ENCODE measurements at regions not wholly inside any gene's neighbourhood (a gene's known extent, or its start where the extent isn't known, plus 50 kb on each side); places are given as distances from the start of the nearest gene placed in this dataset.

DNA sequence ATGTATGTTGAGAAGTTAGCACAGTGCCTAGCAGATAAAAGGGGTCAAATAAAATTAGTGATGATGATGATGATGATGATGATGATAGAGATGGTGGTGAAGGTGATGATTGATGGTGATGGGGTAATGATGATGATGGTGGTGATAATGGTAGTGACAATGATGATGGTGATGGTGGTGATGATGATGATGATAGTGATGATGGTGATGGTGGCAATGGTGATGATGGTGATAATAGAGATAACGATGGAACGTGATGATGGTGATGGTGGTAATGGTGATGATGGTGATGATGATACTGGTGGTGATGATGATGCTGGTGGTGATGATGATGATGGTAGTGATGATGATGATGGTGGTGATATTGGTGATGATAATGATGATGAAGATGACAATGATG is 223.7 kb downstream of the FOXL1 start:
- no peaks in the 10 kb centered on the region for H3K9me3 Mint-ChIP-seq
- H3K27me3 Mint-ChIP-seq (ENCODE audit: low read depth), result peaks cover 7% of the 10 kb centered on the region
- H3K4me1 Mint-ChIP-seq (ENCODE audit: low read depth), result no peaks in the 10 kb centered on the region
- H3K27ac Mint-ChIP-seq, result no peak overlapping the region
- no peak overlapping the region for H3K4me3 Mint-ChIP-seq (ENCODE audit: low read depth)
- intact Hi-C loops (cut with micrococcal nuclease), result no loop called here
- DNase-seq (ENCODE audit: low spot score), result no peak
- H3K36me3 Mint-ChIP-seq (ENCODE audit: low read depth), result no peaks in the 10 kb centered on the region

GRCh38 chr16:86805188-86805587 is 226.8 kb downstream of the FOXL1 start:
- Mint-ChIP-seq H3K36me3 (ENCODE audit: low read depth) (no peaks in the 10 kb centered on the region), H3K4me3 (ENCODE audit: low read depth) (no peak overlapping the region), H3K9me3 (no peaks in the 10 kb centered on the region), H3K27ac (no peak overlapping the region), H3K4me1 (ENCODE audit: low read depth) (no peaks in the 10 kb centered on the region), H3K27me3 (ENCODE audit: low read depth) (peaks cover 7% of the 10 kb centered on the region)
- intact Hi-C loops (cut with micrococcal nuclease), result no loop called here
- DNase-seq (ENCODE audit: low spot score), result no peak

- no peak overlapping the region for H3K27ac Mint-ChIP-seq
- H3K4me1 Mint-ChIP-seq (ENCODE audit: low read depth), result no peaks in the 10 kb centered on the region
- H3K36me3 Mint-ChIP-seq (ENCODE audit: low read depth), result no peaks in the 10 kb centered on the region
- no peak overlapping the region for H3K4me3 Mint-ChIP-seq (ENCODE audit: low read depth)
- intact Hi-C loops (cut with micrococcal nuclease), result no loop called here
- no peaks in the 10 kb centered on the region for H3K9me3 Mint-ChIP-seq
- H3K27me3 Mint-ChIP-seq (ENCODE audit: low read depth), result peaks cover 5% of the 10 kb centered on the region
- no peak for DNase-seq (ENCODE audit: low spot score)
Measured at GRCh38 chr16:86806181-86806837, 228.0 kb downstream of the FOXL1 start.

- no peaks in the 10 kb centered on the region for H3K36me3 Mint-ChIP-seq (ENCODE audit: low read depth)
- peaks cover 5% of the 10 kb centered on the region for H3K27me3 Mint-ChIP-seq (ENCODE audit: low read depth)
- no peaks in the 10 kb centered on the region for H3K9me3 Mint-ChIP-seq
- no peak overlapping the region for H3K4me3 Mint-ChIP-seq (ENCODE audit: low read depth)
- intact Hi-C loops (cut with micrococcal nuclease), result no loop called here
- DNase-seq (ENCODE audit: low spot score), result no peak
- H3K27ac Mint-ChIP-seq, result no peak overlapping the region
- no peaks in the 10 kb centered on the region for H3K4me1 Mint-ChIP-seq (ENCODE audit: low read depth)
Measured at GRCh38 chr16:86806838-86807351, 228.5 kb downstream of the FOXL1 start.

DNA sequence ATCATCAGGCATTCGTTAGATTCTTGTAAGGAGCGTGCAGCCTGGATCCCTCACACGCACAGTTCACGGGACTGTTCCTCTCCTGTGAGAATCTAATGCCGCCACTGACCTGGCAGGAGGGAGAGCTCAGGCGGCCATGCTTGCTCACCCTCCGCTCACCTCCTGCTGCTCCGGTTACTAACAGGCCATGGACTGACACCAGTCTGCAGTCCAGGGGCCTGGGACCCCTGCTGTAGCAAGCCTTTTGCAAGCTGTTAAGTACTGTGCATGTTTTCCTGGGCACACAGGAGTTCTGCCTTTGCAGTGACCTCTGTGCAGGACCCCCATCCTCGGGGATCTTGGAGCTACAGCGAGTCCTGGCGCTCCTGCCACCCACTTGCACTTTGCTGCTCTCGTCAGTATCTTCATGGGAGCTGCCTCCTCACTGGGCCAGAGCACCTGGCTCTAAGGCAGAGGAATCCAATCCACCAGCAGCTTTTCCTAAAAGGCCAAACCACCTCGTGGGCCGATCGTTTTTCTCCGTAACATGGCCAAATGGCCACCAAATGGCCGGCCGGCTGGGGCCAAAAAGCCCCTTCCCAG is 230.6 kb downstream of the FOXL1 start:
- DNase-seq (ENCODE audit: low spot score), result no peak
- H3K4me1 Mint-ChIP-seq (ENCODE audit: low read depth), result no peaks in the 10 kb centered on the region
- no peaks in the 10 kb centered on the region for H3K36me3 Mint-ChIP-seq (ENCODE audit: low read depth)
- H3K4me3 Mint-ChIP-seq (ENCODE audit: low read depth), result no peak overlapping the region
- H3K9me3 Mint-ChIP-seq, result no peaks in the 10 kb centered on the region
- no peak overlapping the region for H3K27ac Mint-ChIP-seq
- intact Hi-C loops (cut with micrococcal nuclease), result no loop called here
- peaks cover 5% of the 10 kb centered on the region for H3K27me3 Mint-ChIP-seq (ENCODE audit: low read depth)

- H3K27ac Mint-ChIP-seq, result no peak overlapping the region
Measured at GRCh38 chr16:86809458-86809955, 231.2 kb downstream of the FOXL1 start.

DNA sequence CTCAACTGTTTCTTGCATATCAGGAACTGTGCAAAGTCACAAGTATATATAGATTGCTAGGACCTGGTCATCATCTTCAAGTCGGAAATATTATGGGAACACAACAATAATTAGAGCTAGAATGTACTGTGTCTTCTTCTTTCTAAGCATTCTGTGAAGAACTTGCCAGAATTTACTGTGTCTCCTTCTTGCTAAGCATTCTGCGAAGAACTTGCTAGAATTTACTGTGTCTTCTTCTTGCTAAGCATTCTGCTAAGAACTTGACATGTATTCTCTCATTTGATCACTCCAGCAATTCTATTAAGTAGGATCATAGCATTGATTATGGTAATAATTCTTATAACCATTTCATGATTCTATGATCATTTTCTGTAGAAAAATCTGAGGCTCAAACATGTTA is 231.7 kb downstream of the FOXL1 start:
- peaks cover 5% of the 10 kb centered on the region for H3K27me3 Mint-ChIP-seq (ENCODE audit: low read depth)
- no peak for DNase-seq (ENCODE audit: low spot score)
- no peaks in the 10 kb centered on the region for H3K36me3 Mint-ChIP-seq (ENCODE audit: low read depth)
- no peak overlapping the region for H3K4me3 Mint-ChIP-seq (ENCODE audit: low read depth)
- H3K27ac Mint-ChIP-seq, result no peak overlapping the region
- no peaks in the 10 kb centered on the region for H3K4me1 Mint-ChIP-seq (ENCODE audit: low read depth)
- intact Hi-C loops (cut with micrococcal nuclease), result no loop called here
- no peaks in the 10 kb centered on the region for H3K9me3 Mint-ChIP-seq

More at GRCh38 chr16:86809458-86809955, 231.2 kb downstream of the FOXL1 start:
- no peak for DNase-seq (ENCODE audit: low spot score)
- no peaks in the 10 kb centered on the region for H3K9me3 Mint-ChIP-seq
- intact Hi-C loops (cut with micrococcal nuclease), result no loop called here
- H3K27me3 Mint-ChIP-seq (ENCODE audit: low read depth), result peaks cover 5% of the 10 kb centered on the region
- no peaks in the 10 kb centered on the region for H3K36me3 Mint-ChIP-seq (ENCODE audit: low read depth)
- H3K4me1 Mint-ChIP-seq (ENCODE audit: low read depth), result no peaks in the 10 kb centered on the region
- H3K4me3 Mint-ChIP-seq (ENCODE audit: low read depth), result no peak overlapping the region

- no peak for DNase-seq (ENCODE audit: low spot score)
- Mint-ChIP-seq H3K4me3 (ENCODE audit: low read depth) (no peak overlapping the region), H3K27ac (no peak overlapping the region), H3K9me3 (no peaks in the 10 kb centered on the region), H3K36me3 (ENCODE audit: low read depth) (no peaks in the 10 kb centered on the region), H3K27me3 (ENCODE audit: low read depth) (peaks cover 4% of the 10 kb centered on the region), H3K4me1 (ENCODE audit: low read depth) (no peaks in the 10 kb centered on the region)
- intact Hi-C loops (cut with micrococcal nuclease), result no loop called here
Measured at GRCh38 chr16:86812363-86812970, 234.1 kb downstream of the FOXL1 start.

DNA sequence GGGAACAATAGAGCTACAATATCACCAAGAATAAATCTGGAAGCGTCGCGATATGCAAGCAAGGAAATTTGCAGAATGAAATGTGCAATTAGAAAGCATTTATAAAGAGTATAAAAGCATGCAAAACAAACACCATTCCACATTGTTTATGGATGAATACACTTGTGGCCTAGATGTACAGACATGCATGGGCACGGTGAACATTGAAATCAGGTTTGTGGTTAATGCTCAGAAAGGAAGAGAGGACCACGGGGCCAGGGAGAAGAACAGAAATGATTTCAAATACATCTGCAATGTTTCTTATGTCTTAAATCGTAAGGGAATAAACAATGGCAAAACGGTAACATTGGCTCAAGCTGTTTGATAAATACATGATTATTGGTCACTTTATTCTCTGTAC is 235.9 kb downstream of the FOXL1 start:
- Mint-ChIP-seq H3K27me3 (ENCODE audit: low read depth) (peaks cover 4% of the 10 kb centered on the region), H3K4me3 (ENCODE audit: low read depth) (no peak overlapping the region), H3K4me1 (ENCODE audit: low read depth) (no peaks in the 10 kb centered on the region), H3K9me3 (no peaks in the 10 kb centered on the region), H3K36me3 (ENCODE audit: low read depth) (no peaks in the 10 kb centered on the region), H3K27ac (no peak overlapping the region)
- DNase-seq (ENCODE audit: low spot score), result no peak
- intact Hi-C loops (cut with micrococcal nuclease), result no loop called here

GRCh38 chr16:86816930-86817625 is 238.7 kb downstream of the FOXL1 start:
- intact Hi-C loops (cut with micrococcal nuclease), result no loop called here

DNA sequence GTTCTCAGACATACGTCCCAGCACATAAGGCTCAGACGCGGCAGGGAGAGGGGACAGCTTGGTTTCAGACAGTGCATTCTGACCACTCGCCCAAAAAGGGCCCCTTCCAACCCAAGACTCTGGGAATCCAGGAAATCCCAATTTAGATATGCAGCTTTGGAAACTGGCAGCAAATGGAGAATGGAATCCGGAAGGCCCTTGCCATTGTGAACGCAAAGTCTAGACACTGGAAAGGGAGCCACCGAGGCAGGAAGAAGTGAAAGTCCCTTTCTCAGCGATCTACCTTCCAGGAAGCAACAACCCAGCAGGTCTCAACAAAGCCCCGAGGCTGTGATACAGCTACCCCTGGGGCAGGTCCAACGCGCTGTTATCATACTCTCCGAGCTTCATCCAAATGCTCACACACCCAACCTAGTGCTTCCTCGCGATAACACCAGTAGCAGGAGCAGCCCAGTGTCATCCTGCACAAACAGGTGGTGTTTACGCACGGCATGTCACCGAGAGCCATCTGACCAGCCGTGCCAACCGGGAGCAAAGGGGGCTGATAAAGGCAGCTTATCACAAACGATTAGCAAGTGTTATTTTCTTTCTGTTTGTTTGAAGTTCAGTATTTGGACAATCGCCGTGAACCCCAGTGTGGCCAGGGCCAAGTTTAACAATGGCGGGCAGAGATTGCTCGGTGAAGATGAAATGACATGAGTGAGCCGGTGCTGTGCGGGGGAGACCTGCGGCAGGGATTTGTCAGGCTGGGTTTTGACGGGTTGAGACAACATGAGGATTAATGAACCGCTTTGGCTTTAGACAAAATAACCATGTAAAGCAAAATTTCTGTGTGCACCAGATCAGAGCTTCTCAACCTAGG is 240.6 kb downstream of the FOXL1 start:
- peaks cover 7% of the 10 kb centered on the region for H3K27me3 Mint-ChIP-seq (ENCODE audit: low read depth)
- no peak overlapping the region for H3K4me3 Mint-ChIP-seq (ENCODE audit: low read depth)
- no peak overlapping the region for H3K27ac Mint-ChIP-seq
- H3K4me1 Mint-ChIP-seq (ENCODE audit: low read depth), result no peaks in the 10 kb centered on the region
- DNase-seq (ENCODE audit: low spot score), result no peak
- no peaks in the 10 kb centered on the region for H3K36me3 Mint-ChIP-seq (ENCODE audit: low read depth)
- no peaks in the 10 kb centered on the region for H3K9me3 Mint-ChIP-seq
- intact Hi-C loops (cut with micrococcal nuclease), result no loop called here

More at GRCh38 chr16:86816930-86817625, 238.7 kb downstream of the FOXL1 start:
- no peaks in the 10 kb centered on the region for H3K9me3 Mint-ChIP-seq
- no peak for DNase-seq (ENCODE audit: low spot score)
- H3K27ac Mint-ChIP-seq, result no peak overlapping the region
- peaks cover 7% of the 10 kb centered on the region for H3K27me3 Mint-ChIP-seq (ENCODE audit: low read depth)
- no peaks in the 10 kb centered on the region for H3K36me3 Mint-ChIP-seq (ENCODE audit: low read depth)
- no peaks in the 10 kb centered on the region for H3K4me1 Mint-ChIP-seq (ENCODE audit: low read depth)
- H3K4me3 Mint-ChIP-seq (ENCODE audit: low read depth), result no peak overlapping the region

GRCh38 chr16:86819533-86819892 is 241.2 kb downstream of the FOXL1 start:
- H3K4me1 Mint-ChIP-seq (ENCODE audit: low read depth), result no peaks in the 10 kb centered on the region
- no peak overlapping the region for H3K4me3 Mint-ChIP-seq (ENCODE audit: low read depth)
- no peaks in the 10 kb centered on the region for H3K9me3 Mint-ChIP-seq
- intact Hi-C loops (cut with micrococcal nuclease), result no loop called here
- DNase-seq (ENCODE audit: low spot score), result no peak
- peaks cover 7% of the 10 kb centered on the region for H3K27me3 Mint-ChIP-seq (ENCODE audit: low read depth)
- no peaks in the 10 kb centered on the region for H3K36me3 Mint-ChIP-seq (ENCODE audit: low read depth)
- H3K27ac Mint-ChIP-seq, result no peak overlapping the region

All from activated T-helper 2 cell treated with anti-CD3 and anti-CD28 coated beads, Interferon-gamma antibody, Interleukin-2, Interleukin-4, amounts not matched to agents 10 μg/mL and 5 μg/mL and 100 μg/mL, durations not matched to agents 14 hours and 24 hours and 36 hours (primary cell).